Sigmoid colon (tissue), 6 donors: ENCODE measurements at regions not wholly inside any gene's neighbourhood (a gene's known extent, or its start where the extent isn't known, plus 50 kb on each side); places are given as distances from the start of the nearest gene placed in this dataset.

Experiments used
- DNase-seq: peaks from one replicate; pipeline ENCODE4 v3.0.0-alpha.2; 2019
- H3K27ac ChIP-seq, 4 donors: fragments of 200-600 bp; sonication (generic); one replicate each; pipeline ENCODE4 v1.5.1; 2016 to 2019; ENCODE audit warnings: mild to moderate bottlenecking in 1 of 4
- H3K27me3 ChIP-seq, 3 donors: fragments of 200-600 bp; sonication (generic); one replicate each; pipeline ENCODE4 v1.5.1; 2019; ENCODE audit warnings: mild to moderate bottlenecking in 1 of 3
- H3K36me3 ChIP-seq, 4 donors: fragments of 200-600 bp; sonication (generic); one replicate each; pipeline ENCODE4 v1.5.1; 2016 to 2019
- H3K4me1 ChIP-seq, 4 donors: fragments of 200-600 bp; sonication (generic); one replicate each; pipeline ENCODE4 v1.5.1; 2017 to 2019
- H3K4me3 ChIP-seq, 4 donors: fragments of 200-600 bp; sonication (generic); one replicate each; pipeline ENCODE4 v1.5.1; 2017 to 2019; ENCODE audit warnings: mild to moderate bottlenecking in 2 of 4, moderate library complexity in 1 of 4
- H3K9me3 ChIP-seq, 4 donors: fragments of 200-600 bp in 3 of 4; sonication (generic) in 3 of 4; one replicate each; pipeline versions ENCODE4 v1.5.1 to v1.6.1; 2013 to 2019
- CTCF ChIP-seq, 4 experiments: fragments of 450-650 bp in 3 of 4; fragments of 200-600 bp in 1 of 4; IDR thresholded peaks; one replicate each; pipeline ENCODE4 v1.5.1; 2016 to 2019; ENCODE audit warnings: antibody characterized with exemption in 4 of 4, mild to moderate bottlenecking in 3 of 4, moderate library complexity in 2 of 4
- EP300 ChIP-seq, 4 donors: sonication (generic); formaldehyde crosslinking; IDR thresholded peaks; one replicate each; pipeline ENCODE4 v1.6.1; 2017; ENCODE audit warnings: antibody characterized with exemption in 4 of 4
- POLR2A ChIP-seq, 2 donors: fragments of 450-650 bp; IDR thresholded peaks; one replicate each; pipeline ENCODE4 v1.6.1; 2016; ENCODE audit warnings: antibody characterized with exemption in 2 of 2, mild to moderate bottlenecking in 2 of 2, moderate library complexity in 2 of 2
- POLR2AphosphoS5 ChIP-seq, 4 donors: sonication (generic); formaldehyde crosslinking; IDR thresholded peaks; one replicate each; pipeline ENCODE4 v1.6.1; 2017; ENCODE audit warnings: antibody characterized with exemption in 4 of 4
- WGBS, 2 donors: extraction: QIAGEN DNeasy Blood & Tissue Kit; methylation state at CpG; one replicate each; pipeline ENCODE4 v1.1.7; 2013; 5-methylcytosine and 5-hydroxymethylcytosine counted together
- intact Hi-C: fragments of 100-400 bp; cut with DNase I; formaldehyde crosslinking; loops from one replicate; pipeline ENCODE4 v1.15.1; 2023
- donor health status: healthy with polysubstance abuse.
- donor health status: healthy.

DNA sequence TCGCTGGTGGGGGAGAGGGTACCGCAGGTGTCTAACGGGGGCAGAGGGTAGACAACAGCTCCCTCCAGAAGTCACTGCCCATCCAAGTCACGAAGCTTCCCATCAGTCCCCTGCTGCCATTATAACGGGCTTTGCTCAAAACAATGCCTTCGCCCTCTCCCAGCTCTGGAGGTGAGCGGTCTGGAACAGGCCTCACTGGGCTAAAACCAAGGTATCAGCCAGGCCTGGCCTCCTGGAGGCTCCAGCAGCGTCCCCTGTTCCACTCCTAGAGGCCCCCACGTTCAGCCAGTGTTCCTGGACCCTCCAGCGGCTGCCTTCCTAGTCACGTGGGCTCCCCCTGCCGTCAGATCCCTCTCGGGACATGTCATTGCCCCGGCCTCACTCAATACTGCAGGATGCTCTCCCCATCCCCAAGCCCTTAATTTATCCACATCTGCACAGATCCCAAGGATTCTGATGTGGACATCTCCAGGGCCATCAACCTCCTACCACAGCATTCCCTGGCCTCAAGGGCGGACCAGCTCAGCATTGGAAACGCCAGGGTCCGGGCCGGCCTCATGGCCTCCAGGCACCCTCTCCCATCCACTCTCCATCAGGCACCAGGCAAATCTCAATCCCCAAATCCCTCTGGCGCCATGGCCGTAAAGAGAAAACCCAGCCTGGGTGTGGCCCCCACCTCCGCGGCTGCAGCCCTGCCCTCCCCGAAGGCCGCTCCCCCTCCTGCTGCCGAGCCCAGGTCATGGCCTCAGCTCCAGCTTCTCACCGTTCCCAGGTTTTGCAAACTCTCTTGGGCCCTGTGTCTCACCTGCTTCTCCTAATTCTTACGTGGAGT is 104.1 kb upstream of the FAM20C start:
- H3K27me3 ChIP-seq = no peaks in the 10 kb centered on the region
- peak; percentile 55 for DNase-seq
- H3K4me3 ChIP-seq = no peak overlapping the region
- no peaks in the 10 kb centered on the region for H3K36me3 ChIP-seq
- WGBS, 2 donors = 65 to 86% methylated on average over 27 of the region's 27 CpGs
- H3K4me1 ChIP-seq = peaks cover 0 to 68% (median 54%) of the 10 kb centered on the region in 4 donors
- H3K9me3 ChIP-seq = no peaks in the 10 kb centered on the region
- peak overlapping the region in 3 of 4 donors; percentile 79 to 85 (median 80) for H3K27ac ChIP-seq
- intact Hi-C loops = no loop called here
- TF ChIP-seq CTCF (IDR thresholded peaks at IDR 0.05) = no peak
- TF ChIP-seq EP300 (IDR thresholded peaks at IDR 0.05) = no peak
- TF ChIP-seq POLR2AphosphoS5 (IDR thresholded peaks at IDR 0.05) = no peak
- no peak for TF ChIP-seq POLR2A (IDR thresholded peaks at IDR 0.05)

- intact Hi-C loops = no loop called here
Observed at GRCh38 chr7:88927-89231, 103.5 kb upstream of the FAM20C start.

GRCh38 chr7:89232-90019 is 102.9 kb upstream of the FAM20C start:
- TF ChIP-seq EP300 (IDR thresholded peaks at IDR 0.05) (peak in 1 of 4 donors; percentile 57), CTCF (IDR thresholded peaks at IDR 0.05) (no peak), POLR2A (IDR thresholded peaks at IDR 0.05) (no peak), POLR2AphosphoS5 (IDR thresholded peaks at IDR 0.05) (peak in 2 of 4 donors; percentile 54 to 69)
- peak; percentile 88 for DNase-seq
- Histone ChIP-seq H3K9me3 (no peaks in the 10 kb centered on the region), H3K27me3 (no peaks in the 10 kb centered on the region), H3K36me3 (no peaks in the 10 kb centered on the region), H3K27ac (peak overlapping the region; percentile 59 to 85 (median 80)), H3K4me1 (peaks cover 0 to 68% (median 54%) of the 10 kb centered on the region in 4 donors), H3K4me3 (no peak overlapping the region)
- intact Hi-C loops = no loop called here
- 72 to 83% methylated on average over 9 of the region's 9 CpGs for WGBS, 2 donors

More at GRCh38 chr7:88927-89231, 103.5 kb upstream of the FAM20C start:
- peak; percentile 44 for DNase-seq
- H3K4me3 ChIP-seq = no peak overlapping the region
- H3K36me3 ChIP-seq = no peaks in the 10 kb centered on the region
- H3K4me1 ChIP-seq = peaks cover 0 to 68% (median 54%) of the 10 kb centered on the region in 4 donors
- no peak for TF ChIP-seq EP300 (IDR thresholded peaks at IDR 0.05)
- no peak for TF ChIP-seq POLR2A (IDR thresholded peaks at IDR 0.05)
- TF ChIP-seq CTCF (IDR thresholded peaks at IDR 0.05) = no peak
- TF ChIP-seq POLR2AphosphoS5 (IDR thresholded peaks at IDR 0.05) = no peak
- no peaks in the 10 kb centered on the region for H3K27me3 ChIP-seq
- H3K27ac ChIP-seq = peak overlapping the region in 3 of 4 donors; percentile 79 to 85 (median 80)
- H3K9me3 ChIP-seq = no peaks in the 10 kb centered on the region
- 84 to 90% methylated on average over 6 of the region's 6 CpGs for WGBS, 2 donors

DNA sequence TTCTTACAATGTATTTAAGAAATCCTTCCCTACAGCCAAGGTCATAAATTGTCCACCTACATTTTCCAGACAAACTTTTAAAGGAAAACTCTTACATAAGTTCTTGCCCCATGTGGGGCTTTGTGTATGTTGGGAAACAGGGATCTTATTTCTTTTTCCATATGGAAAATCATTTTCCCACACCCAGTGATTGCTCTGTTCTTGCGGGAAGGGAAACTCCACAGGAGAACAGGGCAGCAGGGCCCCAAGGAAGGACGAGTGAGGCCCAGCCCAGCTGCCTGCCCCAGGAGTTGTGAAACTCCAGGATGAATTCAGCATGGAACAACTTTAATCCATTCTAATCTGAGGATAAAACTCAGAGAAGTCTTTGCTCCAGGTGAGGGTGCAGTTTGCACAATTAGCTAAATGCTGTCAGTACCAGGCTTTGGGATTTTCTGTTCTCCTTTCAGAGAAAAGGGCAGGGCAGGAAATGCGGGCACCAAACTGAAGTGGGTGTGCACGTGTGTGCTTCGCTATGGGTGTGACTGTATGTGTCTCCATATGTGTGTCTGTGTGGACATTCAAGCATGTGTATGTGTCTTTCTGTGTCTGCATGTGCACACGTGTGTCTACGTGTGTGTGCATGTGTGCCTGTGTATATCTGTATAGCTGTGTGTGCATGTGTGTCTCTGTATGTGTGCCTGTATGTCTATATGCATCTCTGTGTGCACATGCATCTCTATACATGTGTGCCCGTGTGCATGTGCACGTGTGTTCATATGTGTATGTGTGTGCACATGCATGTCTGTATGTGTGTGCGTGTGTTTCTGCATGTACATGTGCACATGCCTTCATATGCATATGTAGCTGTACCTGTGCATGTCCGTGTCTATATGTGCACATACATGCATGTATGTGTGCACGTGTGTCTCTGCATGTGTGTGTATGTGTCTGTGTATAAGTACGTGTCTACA is 102.0 kb upstream of the FAM20C start:
- Histone ChIP-seq H3K4me1 (peaks cover 0 to 59% (median 47%) of the 10 kb centered on the region in 4 donors), H3K9me3 (no peaks in the 10 kb centered on the region), H3K27ac (peak overlapping the region; percentile 59 to 85 (median 80)), H3K27me3 (no peaks in the 10 kb centered on the region), H3K36me3 (no peaks in the 10 kb centered on the region), H3K4me3 (no peak overlapping the region)
- TF ChIP-seq POLR2A (IDR thresholded peaks at IDR 0.05) (no peak), POLR2AphosphoS5 (IDR thresholded peaks at IDR 0.05) (peak in 1 of 4 donors; percentile 53), EP300 (IDR thresholded peaks at IDR 0.05) (peak in 1 of 4 donors; percentile 10)
- intact Hi-C loops = no loop called here
- WGBS, 2 donors = 52 to 65% methylated on average over 13 of the region's 13 CpGs
- DNase-seq = peak; percentile 65
